ENCODE measurements at regions not wholly inside any gene's neighbourhood (a gene's known extent, or its start where the extent isn't known, plus 50 kb on each side); places are given as distances from the start of the nearest gene placed in this dataset.

- Histone ChIP-seq H3K27me3 (replicated peaks; ENCODE audit: control insufficient read depth, insufficient read depth, low read length) (peaks cover 31% of the 10 kb centered on the region), H3K4me3 (ENCODE audit: low read length) (no peak overlapping the region), H3K4me1 (ENCODE audit: control insufficient read depth, insufficient read depth, low read length) (no peaks in the 10 kb centered on the region), H3K9ac (ENCODE audit: low read length) (no peak overlapping the region), H3K9me3 (ENCODE audit: control insufficient read depth, low read length) (peaks cover 9% of the 10 kb centered on the region), H3K36me3 (ENCODE audit: control insufficient read depth, insufficient read depth, low read length, severe bottlenecking) (no peaks in the 10 kb centered on the region)
- no peak for DNase-seq (ENCODE audit: low read depth)
Measured at GRCh38 chr12:113649256-113649830, 177.7 kb upstream of the LHX5 start.

- Histone ChIP-seq H3K9me3 (ENCODE audit: control insufficient read depth, low read length) (no peaks in the 10 kb centered on the region), H3K4me3 (ENCODE audit: low read length) (no peak overlapping the region), H3K9ac (ENCODE audit: low read length) (no peak overlapping the region), H3K36me3 (ENCODE audit: control insufficient read depth, insufficient read depth, low read length, severe bottlenecking) (no peaks in the 10 kb centered on the region), H3K4me1 (ENCODE audit: control insufficient read depth, insufficient read depth, low read length) (no peaks in the 10 kb centered on the region), H3K27me3 (replicated peaks; ENCODE audit: control insufficient read depth, insufficient read depth, low read length) (peaks cover 41% of the 10 kb centered on the region)
- no peak for DNase-seq (ENCODE audit: low read depth)
Measured at GRCh38 chr12:113647048-113647447, 175.4 kb upstream of the LHX5 start.

DNA sequence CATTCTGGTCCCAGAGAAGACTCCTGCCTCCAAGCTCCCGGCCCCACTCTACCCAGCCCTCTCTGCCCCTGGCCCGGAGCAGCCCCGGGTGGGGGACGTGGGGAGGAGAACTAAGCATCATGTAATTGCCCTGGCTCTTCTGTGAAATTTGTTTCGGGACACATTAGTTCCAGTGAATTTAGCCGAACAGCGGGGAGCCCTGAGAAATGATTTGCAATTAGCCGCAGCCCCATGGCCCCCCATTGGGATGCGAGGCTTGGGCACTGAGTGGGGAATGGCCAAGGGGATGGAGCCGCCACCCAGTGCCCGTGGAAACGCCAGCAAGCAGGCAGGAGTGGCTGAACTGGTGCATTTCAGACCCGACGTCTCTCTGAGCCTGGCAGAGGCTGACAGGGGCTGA lies 173.9 kb upstream of the LHX5 start:
- no peak overlapping the region for H3K4me3 ChIP-seq (ENCODE audit: low read length)
- no peak overlapping the region for H3K9ac ChIP-seq (ENCODE audit: low read length)
- no peaks in the 10 kb centered on the region for H3K36me3 ChIP-seq (ENCODE audit: control insufficient read depth, insufficient read depth, low read length, severe bottlenecking)
- peaks cover 53% of the 10 kb centered on the region for H3K27me3 ChIP-seq (replicated peaks; ENCODE audit: control insufficient read depth, insufficient read depth, low read length)
- no peak for DNase-seq (ENCODE audit: low read depth)
- no peaks in the 10 kb centered on the region for H3K9me3 ChIP-seq (ENCODE audit: control insufficient read depth, low read length)
- H3K4me1 ChIP-seq (ENCODE audit: control insufficient read depth, insufficient read depth, low read length): no peaks in the 10 kb centered on the region

GRCh38 chr12:113645183-113645582 lies 173.5 kb upstream of the LHX5 start:
- Histone ChIP-seq H3K4me1 (ENCODE audit: control insufficient read depth, insufficient read depth, low read length) (no peaks in the 10 kb centered on the region), H3K9me3 (ENCODE audit: control insufficient read depth, low read length) (no peaks in the 10 kb centered on the region), H3K9ac (ENCODE audit: low read length) (no peak overlapping the region), H3K4me3 (ENCODE audit: low read length) (no peak overlapping the region), H3K36me3 (ENCODE audit: control insufficient read depth, insufficient read depth, low read length, severe bottlenecking) (no peaks in the 10 kb centered on the region), H3K27me3 (replicated peaks; ENCODE audit: control insufficient read depth, insufficient read depth, low read length) (peaks cover 54% of the 10 kb centered on the region)
- DNase-seq (ENCODE audit: low read depth): no peak

GRCh38 chr12:113643177-113643974 lies 171.7 kb upstream of the LHX5 start:
- H3K27me3 ChIP-seq (replicated peaks; ENCODE audit: control insufficient read depth, insufficient read depth, low read length): peaks cover 57% of the 10 kb centered on the region

DNA sequence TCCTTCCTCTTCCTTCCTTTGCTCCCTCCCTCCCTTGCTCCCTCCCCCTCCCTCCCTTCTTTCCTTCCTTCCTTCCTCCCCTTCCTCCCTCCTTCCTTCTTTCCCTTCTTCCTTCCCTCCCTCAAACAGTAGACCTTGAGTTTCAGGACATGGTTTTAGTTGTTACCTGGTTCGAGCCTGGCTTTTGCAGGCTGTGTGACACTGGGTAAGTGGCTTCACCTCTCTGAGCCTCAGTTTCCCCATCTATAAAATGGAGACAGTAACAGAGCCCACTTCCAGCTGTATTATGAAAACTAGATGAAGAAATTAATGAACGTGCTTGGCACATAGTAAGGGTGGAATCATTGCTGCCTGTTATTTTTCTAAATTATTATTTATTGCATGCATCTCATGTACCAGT lies 171.0 kb upstream of the LHX5 start:
- no peaks in the 10 kb centered on the region for H3K4me1 ChIP-seq (ENCODE audit: control insufficient read depth, insufficient read depth, low read length)
- no peak overlapping the region for H3K9ac ChIP-seq (ENCODE audit: low read length)
- peaks cover 53% of the 10 kb centered on the region for H3K27me3 ChIP-seq (replicated peaks; ENCODE audit: control insufficient read depth, insufficient read depth, low read length)
- no peaks in the 10 kb centered on the region for H3K36me3 ChIP-seq (ENCODE audit: control insufficient read depth, insufficient read depth, low read length, severe bottlenecking)
- DNase-seq (ENCODE audit: low read depth): no peak
- no peaks in the 10 kb centered on the region for H3K9me3 ChIP-seq (ENCODE audit: control insufficient read depth, low read length)
- no peak overlapping the region for H3K4me3 ChIP-seq (ENCODE audit: low read length)

More at GRCh38 chr12:113643177-113643974, 171.7 kb upstream of the LHX5 start:
- no peak overlapping the region for H3K9ac ChIP-seq (ENCODE audit: low read length)
- H3K9me3 ChIP-seq (ENCODE audit: control insufficient read depth, low read length): no peaks in the 10 kb centered on the region
- no peak for DNase-seq (ENCODE audit: low read depth)
- H3K36me3 ChIP-seq (ENCODE audit: control insufficient read depth, insufficient read depth, low read length, severe bottlenecking): no peaks in the 10 kb centered on the region
- no peak overlapping the region for H3K4me3 ChIP-seq (ENCODE audit: low read length)
- no peaks in the 10 kb centered on the region for H3K4me1 ChIP-seq (ENCODE audit: control insufficient read depth, insufficient read depth, low read length)

DNA sequence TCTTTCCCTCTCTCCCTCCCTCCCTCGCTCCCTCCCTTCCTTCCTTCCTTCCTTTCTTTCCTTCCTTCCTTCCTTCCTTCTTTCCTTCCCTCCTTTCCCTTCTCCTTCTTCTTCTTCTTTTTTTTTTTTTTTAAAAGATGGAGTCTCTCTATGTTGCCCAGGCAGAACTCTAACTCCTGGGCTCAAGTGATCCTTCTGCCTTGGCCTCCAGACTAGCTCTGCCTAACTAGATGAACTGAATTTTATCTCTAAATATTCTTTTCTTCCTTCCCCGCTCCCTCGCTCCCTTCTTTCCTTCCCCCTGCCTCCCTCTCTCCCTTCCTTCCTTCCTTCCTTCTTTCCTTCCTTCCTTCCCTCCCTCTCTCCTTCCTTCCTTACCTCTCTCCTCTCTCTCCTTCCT lies 170.5 kb upstream of the LHX5 start:
- Histone ChIP-seq H3K27me3 (replicated peaks; ENCODE audit: control insufficient read depth, insufficient read depth, low read length) (peaks cover 53% of the 10 kb centered on the region), H3K9ac (ENCODE audit: low read length) (no peak overlapping the region), H3K4me1 (ENCODE audit: control insufficient read depth, insufficient read depth, low read length) (no peaks in the 10 kb centered on the region), H3K9me3 (ENCODE audit: control insufficient read depth, low read length) (no peaks in the 10 kb centered on the region), H3K4me3 (ENCODE audit: low read length) (no peak overlapping the region), H3K36me3 (ENCODE audit: control insufficient read depth, insufficient read depth, low read length, severe bottlenecking) (no peaks in the 10 kb centered on the region)
- DNase-seq (ENCODE audit: low read depth): no peak

GRCh38 chr12:113641426-113642030 lies 169.9 kb upstream of the LHX5 start:
- Histone ChIP-seq H3K4me1 (ENCODE audit: control insufficient read depth, insufficient read depth, low read length) (no peaks in the 10 kb centered on the region), H3K9ac (ENCODE audit: low read length) (no peak overlapping the region), H3K9me3 (ENCODE audit: control insufficient read depth, low read length) (no peaks in the 10 kb centered on the region), H3K4me3 (ENCODE audit: low read length) (no peak overlapping the region), H3K36me3 (ENCODE audit: control insufficient read depth, insufficient read depth, low read length, severe bottlenecking) (no peaks in the 10 kb centered on the region), H3K27me3 (replicated peaks; ENCODE audit: control insufficient read depth, insufficient read depth, low read length) (peaks cover 56% of the 10 kb centered on the region)
- DNase-seq (ENCODE audit: low read depth): no peak

- no peak overlapping the region for H3K4me3 ChIP-seq (ENCODE audit: low read length)
- H3K27me3 ChIP-seq (replicated peaks; ENCODE audit: control insufficient read depth, insufficient read depth, low read length): peaks cover 56% of the 10 kb centered on the region
- H3K4me1 ChIP-seq (ENCODE audit: control insufficient read depth, insufficient read depth, low read length): no peaks in the 10 kb centered on the region
- H3K36me3 ChIP-seq (ENCODE audit: control insufficient read depth, insufficient read depth, low read length, severe bottlenecking): no peaks in the 10 kb centered on the region
- H3K9ac ChIP-seq (ENCODE audit: low read length): no peak overlapping the region
- H3K9me3 ChIP-seq (ENCODE audit: control insufficient read depth, low read length): no peaks in the 10 kb centered on the region
- DNase-seq (ENCODE audit: low read depth): no peak
Measured at GRCh38 chr12:113640837-113641236, 169.2 kb upstream of the LHX5 start.

DNA sequence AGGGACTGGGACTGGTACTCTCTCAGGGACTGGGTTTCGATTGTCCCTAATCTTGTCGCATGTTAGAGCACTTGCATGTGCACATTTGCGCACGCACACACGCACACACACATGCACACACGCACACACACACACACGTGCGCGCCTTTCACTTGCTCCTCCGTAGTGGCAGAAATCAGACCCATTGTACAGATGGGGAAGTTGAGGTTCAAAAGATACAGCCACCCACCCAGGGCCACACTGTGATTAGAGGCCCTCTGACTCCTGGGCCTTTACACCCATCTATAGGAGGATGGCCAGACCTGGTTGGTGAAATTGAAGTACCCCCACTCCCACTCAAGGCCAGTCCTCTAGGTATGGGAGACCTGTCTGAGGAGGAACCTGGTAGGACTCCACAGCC lies 167.8 kb upstream of the LHX5 start:
- no peaks in the 10 kb centered on the region for H3K9me3 ChIP-seq (ENCODE audit: control insufficient read depth, low read length)
- H3K9ac ChIP-seq (ENCODE audit: low read length): no peak overlapping the region
- no peaks in the 10 kb centered on the region for H3K36me3 ChIP-seq (ENCODE audit: control insufficient read depth, insufficient read depth, low read length, severe bottlenecking)
- H3K27me3 ChIP-seq (replicated peaks; ENCODE audit: control insufficient read depth, insufficient read depth, low read length): peaks cover 46% of the 10 kb centered on the region
- no peaks in the 10 kb centered on the region for H3K4me1 ChIP-seq (ENCODE audit: control insufficient read depth, insufficient read depth, low read length)
- DNase-seq (ENCODE audit: low read depth): no peak
- H3K4me3 ChIP-seq (ENCODE audit: low read length): no peak overlapping the region

- Histone ChIP-seq H3K9ac (ENCODE audit: low read length) (no peak overlapping the region), H3K4me1 (ENCODE audit: control insufficient read depth, insufficient read depth, low read length) (no peaks in the 10 kb centered on the region), H3K4me3 (ENCODE audit: low read length) (no peak overlapping the region), H3K27me3 (replicated peaks; ENCODE audit: control insufficient read depth, insufficient read depth, low read length) (peaks cover 40% of the 10 kb centered on the region), H3K36me3 (ENCODE audit: control insufficient read depth, insufficient read depth, low read length, severe bottlenecking) (no peaks in the 10 kb centered on the region), H3K9me3 (ENCODE audit: control insufficient read depth, low read length) (no peaks in the 10 kb centered on the region)
- no peak for DNase-seq (ENCODE audit: low read depth)
Measured at GRCh38 chr12:113638460-113638775, 166.7 kb upstream of the LHX5 start.

Measured in adipocyte (in vitro differentiated cells).